Colonic mucosa (tissue), 4 donors: ENCODE measurements at regions not wholly inside any gene's neighbourhood (a gene's known extent, or its start where the extent isn't known, plus 50 kb on each side); places are given as distances from the start of the nearest gene placed in this dataset.

ENCODE experiments used
- DNase-seq: peaks from one replicate; pipeline ENCODE4 v3.0.0-alpha.2; 2020
- H3K27ac ChIP-seq: fragments of 200-600 bp; one replicate; pipeline ENCODE4 v1.8.0; 2021
- H3K27me3 ChIP-seq: fragments of 200-600 bp; one replicate; pipeline ENCODE4 v1.8.0; 2021
- H3K36me3 ChIP-seq: fragments of 200-600 bp; one replicate; pipeline ENCODE4 v1.8.0; 2021
- H3K4me1 ChIP-seq: fragments of 200-600 bp; one replicate; pipeline ENCODE4 v1.8.0; 2021; ENCODE audit warnings: mild to moderate bottlenecking
- H3K4me3 ChIP-seq: fragments of 200-600 bp; one replicate; pipeline ENCODE4 v1.8.0; 2021
- H3K9ac ChIP-seq, 2 donors: one replicate each; pipeline ENCODE4 v1.7.0; 2013; ENCODE audit warnings: control low read depth in 2 of 2, low read depth in 2 of 2, low read length in 2 of 2
- H3K9me3 ChIP-seq: fragments of 200-600 bp; one replicate; pipeline ENCODE4 v1.8.0; 2021
- intact Hi-C: fragments of 100-400 bp; cut with DNase I; formaldehyde crosslinking; loops from one replicate; pipeline ENCODE4 v1.14.1; 2022
- TF ChIP-seq, protein P1 (sequence below): fragments of 200-600 bp; IDR thresholded peaks from one replicate; pipeline ENCODE4 v1.8.0; 2022; ENCODE audit warnings: antibody characterized with exemption, mild to moderate bottlenecking
- donor health status: healthy.
- donor health status: DM: no; HTN: no; CAD: no.
- donor health status: DM: no; HTN: no; CAD: no.

- Histone ChIP-seq H3K27ac (no peak overlapping the region), H3K4me1 (no peaks in the 10 kb centered on the region), H3K36me3 (no peaks in the 10 kb centered on the region), H3K4me3 (no peak overlapping the region), H3K9ac (no peak overlapping the region), H3K27me3 (no peaks in the 10 kb centered on the region), H3K9me3 (no peaks in the 10 kb centered on the region)
- DNase-seq = no peak
- TF ChIP-seq, protein P1, sequence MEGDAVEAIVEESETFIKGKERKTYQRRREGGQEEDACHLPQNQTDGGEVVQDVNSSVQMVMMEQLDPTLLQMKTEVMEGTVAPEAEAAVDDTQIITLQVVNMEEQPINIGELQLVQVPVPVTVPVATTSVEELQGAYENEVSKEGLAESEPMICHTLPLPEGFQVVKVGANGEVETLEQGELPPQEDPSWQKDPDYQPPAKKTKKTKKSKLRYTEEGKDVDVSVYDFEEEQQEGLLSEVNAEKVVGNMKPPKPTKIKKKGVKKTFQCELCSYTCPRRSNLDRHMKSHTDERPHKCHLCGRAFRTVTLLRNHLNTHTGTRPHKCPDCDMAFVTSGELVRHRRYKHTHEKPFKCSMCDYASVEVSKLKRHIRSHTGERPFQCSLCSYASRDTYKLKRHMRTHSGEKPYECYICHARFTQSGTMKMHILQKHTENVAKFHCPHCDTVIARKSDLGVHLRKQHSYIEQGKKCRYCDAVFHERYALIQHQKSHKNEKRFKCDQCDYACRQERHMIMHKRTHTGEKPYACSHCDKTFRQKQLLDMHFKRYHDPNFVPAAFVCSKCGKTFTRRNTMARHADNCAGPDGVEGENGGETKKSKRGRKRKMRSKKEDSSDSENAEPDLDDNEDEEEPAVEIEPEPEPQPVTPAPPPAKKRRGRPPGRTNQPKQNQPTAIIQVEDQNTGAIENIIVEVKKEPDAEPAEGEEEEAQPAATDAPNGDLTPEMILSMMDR = no peak
- intact Hi-C loops = no loop called here
These were observed 286.5 kb upstream of the B3GALT2 start for GRCh38 chr1:193472838-193473398.

DNA sequence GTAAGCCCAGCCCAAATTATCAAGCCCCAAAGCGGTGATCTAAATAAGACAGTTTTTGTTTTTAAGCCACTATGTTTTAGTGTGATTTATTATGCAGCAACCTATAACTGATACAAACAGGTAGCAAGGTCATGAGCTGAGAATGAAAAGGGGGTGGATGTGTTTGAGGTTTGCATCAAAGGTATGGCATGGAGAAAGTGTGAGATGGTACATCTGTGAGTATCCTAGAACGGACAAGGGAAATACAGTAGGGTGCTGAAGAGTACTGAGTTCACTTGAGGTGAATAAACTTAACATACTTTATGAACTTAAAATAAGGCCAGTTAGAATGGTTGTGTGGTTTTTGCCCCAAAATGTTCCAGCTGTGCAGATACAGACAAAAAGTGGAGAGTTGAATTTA, 286.0 kb upstream of the B3GALT2 start:
- Histone ChIP-seq H3K36me3 (no peaks in the 10 kb centered on the region), H3K4me1 (no peaks in the 10 kb centered on the region), H3K9me3 (no peaks in the 10 kb centered on the region), H3K27me3 (no peaks in the 10 kb centered on the region), H3K9ac (no peak overlapping the region), H3K4me3 (no peak overlapping the region), H3K27ac (no peak overlapping the region)
- TF ChIP-seq, protein P1 = no peak
- DNase-seq = no peak
- intact Hi-C loops = no loop called here

DNA sequence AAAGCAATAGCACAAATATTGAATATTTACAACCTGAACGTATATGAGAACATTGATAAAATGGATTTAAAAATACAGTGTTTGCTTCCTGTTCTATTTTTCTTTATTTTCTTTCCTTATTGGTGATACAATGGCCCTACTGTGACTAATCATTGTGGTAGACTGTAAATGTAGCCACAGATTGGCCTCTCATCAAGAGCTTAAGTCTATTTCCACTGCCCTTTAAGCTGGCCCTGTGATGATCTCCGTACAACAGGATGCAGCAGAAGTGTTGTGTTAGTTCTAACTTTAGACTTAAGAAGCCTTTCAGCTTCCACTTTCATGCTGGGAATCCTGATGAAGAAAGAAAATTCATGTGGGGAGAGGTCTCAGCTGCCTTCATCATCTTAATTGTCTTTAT, 285.6 kb upstream of the B3GALT2 start:
- TF ChIP-seq, protein P1 = no peak
- Histone ChIP-seq H3K4me1 (no peaks in the 10 kb centered on the region), H3K27ac (no peak overlapping the region), H3K27me3 (no peaks in the 10 kb centered on the region), H3K36me3 (no peaks in the 10 kb centered on the region), H3K9ac (no peak overlapping the region), H3K4me3 (no peak overlapping the region), H3K9me3 (no peaks in the 10 kb centered on the region)
- DNase-seq = no peak
- intact Hi-C loops = no loop called here

DNA sequence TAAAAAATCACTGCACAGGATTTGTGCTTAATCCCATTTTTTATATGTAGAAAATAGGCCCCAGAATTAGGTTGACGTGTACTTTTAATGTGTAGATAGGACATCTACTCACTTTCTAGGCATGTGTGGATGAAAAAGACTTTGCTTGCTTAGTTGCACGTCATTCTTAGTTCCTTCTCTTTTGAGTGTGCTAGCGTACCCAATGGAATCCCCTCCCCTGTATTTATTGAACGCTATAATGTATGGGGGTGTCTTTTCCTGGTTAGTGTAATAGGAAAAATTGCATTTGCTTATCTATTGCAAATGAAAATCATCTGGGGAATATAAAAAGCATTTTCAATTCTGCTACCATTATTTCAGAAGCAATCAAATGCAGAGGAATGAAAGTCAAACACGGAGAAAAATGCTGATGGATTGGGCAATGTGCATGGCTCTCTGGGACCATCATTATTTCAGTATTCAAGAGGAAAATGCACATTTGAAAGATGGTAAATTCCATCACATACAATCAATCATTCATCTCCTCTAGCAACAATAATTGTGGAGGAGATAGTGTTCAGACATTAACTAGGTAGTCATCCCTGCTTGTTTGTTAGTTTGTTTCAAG, 277.0 kb upstream of the B3GALT2 start:
- Histone ChIP-seq H3K4me1 (no peaks in the 10 kb centered on the region), H3K27ac (no peak overlapping the region), H3K9ac (no peak overlapping the region), H3K4me3 (no peak overlapping the region), H3K27me3 (no peaks in the 10 kb centered on the region), H3K36me3 (no peaks in the 10 kb centered on the region), H3K9me3 (no peaks in the 10 kb centered on the region)
- DNase-seq = no peak
- intact Hi-C loops = no loop called here
- TF ChIP-seq, protein P1 = no peak

DNA sequence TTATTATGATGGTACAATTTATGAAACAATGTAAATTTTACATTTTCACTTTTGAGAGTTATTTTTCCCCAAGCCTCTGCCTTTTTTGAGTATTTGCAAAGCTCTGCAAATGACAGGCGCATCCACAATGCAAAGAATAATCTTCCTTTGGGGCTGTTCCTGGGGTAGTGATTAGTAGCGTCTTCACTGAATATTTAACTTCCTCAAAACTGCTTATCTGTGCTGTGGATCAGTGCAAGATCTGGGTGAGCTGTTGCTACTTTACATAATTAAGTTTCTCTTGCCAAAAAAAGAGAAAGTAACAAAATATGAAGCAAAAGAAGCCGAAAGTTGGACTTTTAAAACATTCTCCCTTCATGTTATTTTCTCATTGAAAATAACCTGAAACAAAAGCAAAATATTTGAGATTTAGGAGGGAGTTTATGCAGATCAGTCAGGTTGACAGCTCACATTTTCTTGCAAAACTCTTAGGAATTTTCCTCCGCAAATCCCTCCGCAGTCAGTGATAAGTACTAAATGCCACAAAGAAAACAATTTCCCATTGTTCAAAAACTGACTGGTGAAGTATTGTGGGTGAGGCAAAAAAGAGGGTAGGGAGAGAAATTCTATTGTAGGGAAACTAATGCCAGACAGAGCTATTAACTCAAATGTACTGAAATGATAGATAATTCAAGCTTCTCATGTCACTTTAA, 276.4 kb upstream of the B3GALT2 start:
- no peak overlapping the region for H3K9ac ChIP-seq
- intact Hi-C loops = no loop called here
- H3K27me3 ChIP-seq = no peaks in the 10 kb centered on the region
- DNase-seq = no peak
- TF ChIP-seq, protein P1 = no peak
- no peak overlapping the region for H3K4me3 ChIP-seq
- no peaks in the 10 kb centered on the region for H3K4me1 ChIP-seq
- H3K36me3 ChIP-seq = no peaks in the 10 kb centered on the region
- H3K27ac ChIP-seq = no peak overlapping the region
- H3K9me3 ChIP-seq = no peaks in the 10 kb centered on the region
